ENCODE measurements at regions not wholly inside any gene's neighbourhood (a gene's known extent, or its start where the extent isn't known, plus 50 kb on each side); places are given as distances from the start of the nearest gene placed in this dataset.

DNA sequence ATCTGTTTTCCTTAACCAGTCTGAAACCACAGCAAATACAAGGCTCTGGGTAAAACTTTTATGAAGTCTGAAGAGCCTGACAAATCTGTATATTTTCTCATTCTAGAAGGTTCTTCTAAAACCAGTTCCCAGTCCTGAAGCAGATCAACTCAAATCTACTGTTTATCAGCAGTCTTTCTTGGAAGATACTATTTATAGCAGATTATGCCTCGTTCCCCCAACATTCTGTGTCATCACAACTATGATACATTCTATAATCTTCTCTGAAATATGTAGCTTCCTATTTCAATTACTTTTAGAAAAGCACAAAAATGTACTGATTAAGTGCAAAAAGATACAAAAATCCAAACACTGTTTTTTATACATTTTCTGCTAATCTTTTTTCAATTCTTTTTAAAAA is 67.5 kb downstream of the NIBAN1 start (continued):
- no peak for TF ChIP-seq KIAA2018 (CRISPR knock-in tag; IDR thresholded peaks at IDR 0.05; ENCODE audit: borderline replicate concordance)
- TF ChIP-seq, protein P1, sequence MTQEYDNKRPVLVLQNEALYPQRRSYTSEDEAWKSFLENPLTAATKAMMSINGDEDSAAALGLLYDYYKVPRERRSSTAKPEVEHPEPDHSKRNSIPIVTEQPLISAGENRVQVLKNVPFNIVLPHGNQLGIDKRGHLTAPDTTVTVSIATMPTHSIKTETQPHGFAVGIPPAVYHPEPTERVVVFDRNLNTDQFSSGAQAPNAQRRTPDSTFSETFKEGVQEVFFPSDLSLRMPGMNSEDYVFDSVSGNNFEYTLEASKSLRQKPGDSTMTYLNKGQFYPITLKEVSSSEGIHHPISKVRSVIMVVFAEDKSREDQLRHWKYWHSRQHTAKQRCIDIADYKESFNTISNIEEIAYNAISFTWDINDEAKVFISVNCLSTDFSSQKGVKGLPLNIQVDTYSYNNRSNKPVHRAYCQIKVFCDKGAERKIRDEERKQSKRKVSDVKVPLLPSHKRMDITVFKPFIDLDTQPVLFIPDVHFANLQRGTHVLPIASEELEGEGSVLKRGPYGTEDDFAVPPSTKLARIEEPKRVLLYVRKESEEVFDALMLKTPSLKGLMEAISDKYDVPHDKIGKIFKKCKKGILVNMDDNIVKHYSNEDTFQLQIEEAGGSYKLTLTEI (CRISPR knock-in tag; conservative IDR thresholded peaks at IDR 0.05), result no peak
